Tibial nerve (tissue), 4 donors: ENCODE measurements at regions not wholly inside any gene's neighbourhood (a gene's known extent, or its start where the extent isn't known, plus 50 kb on each side); places are given as distances from the start of the nearest gene placed in this dataset.

Source experiments
- DNase-seq, 2 donors: peaks; one replicate each; pipeline ENCODE4 v3.0.0-alpha.2; 2019; ENCODE audit warnings: low spot score in 2 of 2
- H3K27ac ChIP-seq, 4 donors: fragments of 200-600 bp; sonication (generic) in 3 of 4; one replicate each; pipeline ENCODE4 v1.5.1; 2017 to 2019; ENCODE audit warnings: mild to moderate bottlenecking in 1 of 4
- H3K27me3 ChIP-seq, 2 donors: fragments of 200-600 bp; sonication (generic) in 1 of 2; one replicate each; pipeline versions ENCODE4 v1.5.1 to v1.6.0; 2017 to 2019
- H3K36me3 ChIP-seq, 3 donors: fragments of 200-600 bp; sonication (generic); one replicate each; pipeline ENCODE4 v1.5.1; 2018 to 2019
- H3K4me1 ChIP-seq, 4 donors: fragments of 200-600 bp; sonication (generic) in 3 of 4; one replicate each; pipeline ENCODE4 v1.5.1; 2017 to 2019
- H3K4me3 ChIP-seq, 4 donors: fragments of 200-600 bp; sonication (generic) in 3 of 4; one replicate each; pipeline ENCODE4 v1.5.1; 2017 to 2019; ENCODE audit warnings: mild to moderate bottlenecking in 1 of 4, moderate library complexity in 1 of 4
- H3K9me3 ChIP-seq, 4 donors: fragments of 200-600 bp; sonication (generic) in 3 of 4; one replicate each; pipeline ENCODE4 v1.5.1; 2017 to 2019
- EP300 ChIP-seq, 2 donors: sonication (generic); formaldehyde crosslinking; IDR thresholded peaks; one replicate each; pipeline ENCODE4 v1.6.1; 2017; ENCODE audit warnings: antibody characterized with exemption in 2 of 2, mild to moderate bottlenecking in 1 of 2
- POLR2A ChIP-seq, 2 donors: fragments of 450-650 bp; IDR thresholded peaks; one replicate each; pipeline ENCODE4 v1.6.1; 2017; ENCODE audit warnings: antibody characterized with exemption in 2 of 2, mild to moderate bottlenecking in 2 of 2, moderate library complexity in 2 of 2
- WGBS, 2 donors: methylation state at CpG; one replicate each; pipeline ENCODE4 v1.1.5; 2018; 5-methylcytosine and 5-hydroxymethylcytosine counted together
- TF ChIP-seq, protein P1 (sequence below), 5 experiments: fragments of 200-600 bp in 3 of 5; fragments of 450-650 bp in 2 of 5; sonication (generic) in 3 of 5; IDR thresholded peaks; one replicate each; pipeline ENCODE4 v1.5.1; 2016 to 2019; ENCODE audit warnings: antibody characterized with exemption in 5 of 5, mild to moderate bottlenecking in 3 of 5, moderate library complexity in 2 of 5

DNA sequence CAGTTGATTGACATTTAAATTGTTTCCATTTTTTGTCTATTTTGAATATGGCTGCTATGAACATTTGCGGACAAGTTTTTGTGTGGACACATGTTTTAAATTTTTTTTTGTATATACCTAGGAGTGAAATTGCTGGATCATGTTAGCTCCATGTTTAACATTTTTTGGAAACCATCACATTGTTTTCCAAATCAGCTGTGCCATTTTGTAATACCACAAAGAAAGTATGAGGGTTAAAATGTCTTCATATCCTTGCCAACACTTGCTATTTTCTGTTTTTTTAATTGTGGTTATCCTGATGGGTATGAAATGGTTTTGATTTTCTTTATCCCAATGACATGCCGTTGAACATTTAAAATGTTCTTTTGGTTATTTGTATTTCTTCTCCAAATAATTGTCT is 52.1 kb downstream of the CARTPT start:
- Histone ChIP-seq H3K36me3 (no peaks in the 10 kb centered on the region), H3K9me3 (no peaks in the 10 kb centered on the region), H3K27me3 (no peaks in the 10 kb centered on the region), H3K27ac (no peak overlapping the region), H3K4me3 (no peak overlapping the region), H3K4me1 (no peaks in the 10 kb centered on the region)
- DNase-seq, result no peak
- TF ChIP-seq EP300 (IDR thresholded peaks at IDR 0.05) (no peak), POLR2A (IDR thresholded peaks at IDR 0.05) (no peak)
- TF ChIP-seq, protein P1, sequence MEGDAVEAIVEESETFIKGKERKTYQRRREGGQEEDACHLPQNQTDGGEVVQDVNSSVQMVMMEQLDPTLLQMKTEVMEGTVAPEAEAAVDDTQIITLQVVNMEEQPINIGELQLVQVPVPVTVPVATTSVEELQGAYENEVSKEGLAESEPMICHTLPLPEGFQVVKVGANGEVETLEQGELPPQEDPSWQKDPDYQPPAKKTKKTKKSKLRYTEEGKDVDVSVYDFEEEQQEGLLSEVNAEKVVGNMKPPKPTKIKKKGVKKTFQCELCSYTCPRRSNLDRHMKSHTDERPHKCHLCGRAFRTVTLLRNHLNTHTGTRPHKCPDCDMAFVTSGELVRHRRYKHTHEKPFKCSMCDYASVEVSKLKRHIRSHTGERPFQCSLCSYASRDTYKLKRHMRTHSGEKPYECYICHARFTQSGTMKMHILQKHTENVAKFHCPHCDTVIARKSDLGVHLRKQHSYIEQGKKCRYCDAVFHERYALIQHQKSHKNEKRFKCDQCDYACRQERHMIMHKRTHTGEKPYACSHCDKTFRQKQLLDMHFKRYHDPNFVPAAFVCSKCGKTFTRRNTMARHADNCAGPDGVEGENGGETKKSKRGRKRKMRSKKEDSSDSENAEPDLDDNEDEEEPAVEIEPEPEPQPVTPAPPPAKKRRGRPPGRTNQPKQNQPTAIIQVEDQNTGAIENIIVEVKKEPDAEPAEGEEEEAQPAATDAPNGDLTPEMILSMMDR (IDR thresholded peaks at IDR 0.05), result no peak
- 68 to 83% methylated on average over 2 of the region's 2 CpGs for WGBS, 2 donors

DNA sequence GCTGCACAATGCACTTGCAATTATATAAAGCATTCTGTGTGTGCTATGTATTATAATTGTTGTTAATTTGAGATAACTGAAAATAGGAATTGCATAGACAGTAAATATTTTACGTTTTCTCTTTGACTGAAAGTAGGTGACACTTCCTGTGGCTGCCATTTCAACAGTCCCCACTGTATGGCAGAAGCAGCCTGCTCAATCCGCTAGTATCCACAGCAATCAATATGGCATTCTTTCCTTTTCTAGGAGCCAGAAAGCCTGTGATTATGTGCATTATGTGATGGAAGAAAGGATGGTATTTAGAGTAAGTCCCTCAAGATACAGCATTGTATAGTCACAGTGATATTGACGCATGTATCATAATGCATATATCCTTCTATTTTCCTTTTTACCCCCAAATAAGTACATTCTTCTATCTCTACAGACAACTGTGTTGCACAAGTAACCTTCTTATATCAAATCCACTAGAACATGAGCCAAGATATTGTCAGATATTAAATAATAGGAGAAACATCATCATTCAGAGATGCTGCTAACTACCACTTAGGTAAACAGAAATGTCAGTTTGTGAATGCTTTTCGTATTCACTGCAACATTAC is 59.7 kb downstream of the CARTPT start:
- Histone ChIP-seq H3K27ac (no peak overlapping the region), H3K4me1 (peaks cover 0 to 7% (median 0%) of the 10 kb centered on the region in 4 donors), H3K27me3 (no peaks in the 10 kb centered on the region), H3K4me3 (no peak overlapping the region), H3K9me3 (no peaks in the 10 kb centered on the region), H3K36me3 (no peaks in the 10 kb centered on the region)
- no peak for TF ChIP-seq EP300 (IDR thresholded peaks at IDR 0.05)
- TF ChIP-seq, protein P1 (IDR thresholded peaks at IDR 0.05), result peak in 4 of 5 experiments; percentile 12 to 45 (median 17)
- DNase-seq, result peak in 1 of 2 donors; percentile 29
- 43 to 46% methylated on average over 4 of the region's 4 CpGs for WGBS, 2 donors

DNA sequence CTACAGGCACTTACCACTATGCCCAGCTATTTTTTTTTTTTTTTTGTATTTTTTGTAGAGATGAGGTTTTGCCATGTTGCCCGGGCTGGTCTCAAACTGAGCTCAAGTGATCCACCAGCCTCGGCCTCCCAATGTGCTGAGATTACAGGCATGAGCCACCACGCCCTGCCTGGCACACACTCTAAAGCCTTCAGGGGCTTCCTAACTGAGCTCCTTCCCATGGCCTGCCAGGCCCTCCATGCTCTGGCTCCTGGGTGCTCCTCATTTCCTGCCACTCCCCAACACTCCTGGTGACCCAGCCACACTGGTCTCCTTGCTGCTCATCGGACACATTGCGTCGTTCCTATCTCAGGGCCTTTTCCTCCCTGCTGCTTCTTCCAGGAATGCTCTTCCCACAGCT is 61.5 kb downstream of the CARTPT start:
- no peak overlapping the region for H3K4me3 ChIP-seq
- no peak for DNase-seq
- H3K27me3 ChIP-seq, result no peaks in the 10 kb centered on the region
- 87 to 90% methylated on average over 6 of the region's 6 CpGs for WGBS, 2 donors
- no peaks in the 10 kb centered on the region for H3K9me3 ChIP-seq
- TF ChIP-seq, protein P1 (IDR thresholded peaks at IDR 0.05), result no peak
- TF ChIP-seq POLR2A (IDR thresholded peaks at IDR 0.05) (no peak), EP300 (IDR thresholded peaks at IDR 0.05) (no peak)
- H3K36me3 ChIP-seq, result no peaks in the 10 kb centered on the region
- no peak overlapping the region for H3K27ac ChIP-seq
- peaks cover 0 to 7% (median 0%) of the 10 kb centered on the region in 4 donors for H3K4me1 ChIP-seq

DNA sequence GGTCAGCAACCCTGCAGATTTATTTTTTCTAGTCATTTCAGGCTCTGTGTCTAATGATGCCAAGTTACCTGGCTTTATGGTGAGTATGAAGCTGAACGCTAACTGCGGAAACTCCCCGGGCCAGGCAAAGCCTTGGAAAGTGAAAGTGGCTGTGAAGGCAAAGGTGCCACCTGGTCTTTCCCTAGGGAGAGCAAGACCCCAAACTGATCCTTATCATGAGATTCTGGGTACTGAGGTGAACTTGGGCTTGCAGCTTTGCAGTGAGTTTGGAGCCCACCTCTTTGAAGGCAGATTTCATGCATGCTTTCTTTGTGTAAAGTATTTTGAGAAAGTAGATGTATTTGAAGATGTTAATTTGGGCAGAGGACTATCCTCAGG is 63.3 kb downstream of the CARTPT start:
- TF ChIP-seq, protein P1 (IDR thresholded peaks at IDR 0.05), result no peak
- TF ChIP-seq EP300 (IDR thresholded peaks at IDR 0.05), result no peak
- no peak for TF ChIP-seq POLR2A (IDR thresholded peaks at IDR 0.05)

DNA sequence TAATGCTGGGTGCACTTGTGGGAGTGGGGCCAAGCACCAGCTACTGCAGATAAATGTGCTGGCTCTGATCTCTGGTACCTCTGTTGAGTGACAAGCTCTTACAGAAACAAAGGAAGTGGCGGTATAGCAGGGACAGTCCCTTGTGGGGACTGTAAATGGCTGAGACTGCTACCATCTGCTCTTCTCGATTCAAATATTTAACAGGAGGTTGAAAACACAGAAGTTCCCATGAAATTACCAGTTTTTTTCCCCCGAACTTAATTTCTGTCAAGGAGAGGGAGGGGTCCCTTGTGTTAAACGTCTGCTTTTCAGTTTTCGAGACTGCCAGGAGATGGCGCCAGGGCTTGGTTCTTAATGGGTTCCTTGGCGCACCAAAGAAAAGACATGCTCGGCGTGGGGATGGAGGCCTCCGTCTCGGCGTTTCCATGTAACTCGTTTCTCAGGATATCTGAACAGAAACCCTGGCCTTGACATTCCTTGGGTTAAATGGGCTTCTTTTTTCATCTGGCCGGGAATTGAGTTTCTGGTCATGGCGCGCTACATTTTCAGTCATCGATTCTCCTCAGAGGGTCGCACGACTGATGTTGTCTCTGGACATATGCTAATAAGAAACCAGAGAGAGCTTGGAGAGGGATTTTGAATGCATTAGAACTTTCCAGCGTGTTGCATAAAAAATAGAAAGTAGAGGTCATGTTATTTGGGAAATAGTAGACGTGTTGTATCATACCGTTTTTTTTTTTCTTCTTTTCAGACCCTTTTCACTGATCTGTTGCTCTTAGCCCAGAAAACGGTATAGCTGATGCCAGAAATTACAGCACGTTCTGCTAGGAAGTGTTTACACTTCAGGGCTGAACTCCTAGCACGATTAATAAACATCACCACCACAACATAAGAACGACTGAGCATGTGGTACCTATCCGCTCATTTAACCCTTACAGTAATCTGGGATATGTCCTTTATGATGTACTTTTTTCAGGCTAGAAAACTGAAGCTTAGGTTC is 64.0 kb downstream of the CARTPT start:
- no peaks in the 10 kb centered on the region for H3K27me3 ChIP-seq
- H3K4me1 ChIP-seq, result peaks cover 0 to 7% (median 0%) of the 10 kb centered on the region in 4 donors
- H3K9me3 ChIP-seq, result no peaks in the 10 kb centered on the region
- TF ChIP-seq, protein P1 (IDR thresholded peaks at IDR 0.05), result peak; percentile 71 to 88 (median 81)
- TF ChIP-seq POLR2A (IDR thresholded peaks at IDR 0.05) (no peak), EP300 (IDR thresholded peaks at IDR 0.05) (peak in 1 of 2 donors; percentile 56)
- 21 to 28% methylated on average over 27 of the region's 27 CpGs for WGBS, 2 donors
- no peaks in the 10 kb centered on the region for H3K36me3 ChIP-seq
- peak; percentile 82 to 91 for DNase-seq
- peak overlapping the region in 2 of 4 donors; percentile 4 to 36 for H3K27ac ChIP-seq
- H3K4me3 ChIP-seq, result peak overlapping the region in 3 of 4 donors; percentile 6 to 36 (median 12)

More for the DNA sequence above, 63.3 kb downstream of the CARTPT start:
- H3K4me1 ChIP-seq, result peaks cover 0 to 7% (median 0%) of the 10 kb centered on the region in 4 donors
- H3K9me3 ChIP-seq, result no peaks in the 10 kb centered on the region
- WGBS, 2 donors, result 87 to 96% methylated on average over 3 of the region's 3 CpGs
- no peaks in the 10 kb centered on the region for H3K27me3 ChIP-seq
- no peaks in the 10 kb centered on the region for H3K36me3 ChIP-seq
- H3K4me3 ChIP-seq, result peak overlapping the region in 1 of 4 donors; percentile 12
- DNase-seq, result no peak
- H3K27ac ChIP-seq, result peak overlapping the region in 1 of 4 donors; percentile 36
